DMS79 treated with DMSO at 0.1 percent for 48 hours (cell line): ENCODE measurements at regions not wholly inside any gene's neighbourhood (a gene's known extent, or its start where the extent isn't known, plus 50 kb on each side); places are given as distances from the start of the nearest gene placed in this dataset.
"Not testable (repeated sequence)": the region's sequence is repeated elsewhere in the genome, so short reads cannot be mapped to it uniquely, and the experiment has no call there.

Experiments used
- DNase-seq: peaks from one replicate; lab custom pipeline; 2025; lab: John Stamatoyannopoulos, UW

DNA sequence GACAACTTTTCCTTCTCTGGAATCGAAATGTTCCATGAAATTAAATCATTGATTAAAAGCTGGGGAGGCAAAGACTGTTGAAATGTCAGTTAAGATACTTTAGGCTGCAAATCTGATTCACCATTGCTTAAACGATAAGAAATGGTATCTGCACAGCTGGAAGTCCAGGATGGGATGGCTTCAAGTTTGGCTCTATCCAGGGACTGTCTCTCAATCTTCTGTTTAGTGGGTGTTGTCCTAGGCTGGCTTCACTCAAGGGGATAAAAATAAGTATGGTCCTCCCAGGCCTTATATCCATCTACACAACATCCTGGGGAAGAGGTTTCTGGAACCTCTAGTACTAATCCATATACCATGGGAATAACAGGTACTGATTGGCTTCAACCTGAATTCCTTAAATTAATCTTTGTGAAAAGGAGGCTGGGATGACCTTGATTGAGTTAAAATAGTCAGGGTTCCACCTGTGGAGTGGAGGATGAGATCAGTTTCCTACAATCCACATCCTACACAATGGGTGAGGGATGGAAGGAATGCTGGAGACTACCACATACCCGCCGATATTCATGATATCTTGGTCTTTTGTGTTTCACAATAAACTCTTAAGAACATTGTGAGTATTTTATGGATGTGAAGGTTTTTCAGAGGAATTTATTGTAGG lies 156.0 kb upstream of the L3MBTL4 start:
- no peak for DNase-seq

- no peak for DNase-seq
Observed at GRCh38 chr18:6571239-6571602, 156.5 kb upstream of the L3MBTL4 start.

GRCh38 chr18:6572192-6572591 lies 157.3 kb upstream of the ARHGAP28 start:
- DNase-seq: not testable (repeated sequence)

DNA sequence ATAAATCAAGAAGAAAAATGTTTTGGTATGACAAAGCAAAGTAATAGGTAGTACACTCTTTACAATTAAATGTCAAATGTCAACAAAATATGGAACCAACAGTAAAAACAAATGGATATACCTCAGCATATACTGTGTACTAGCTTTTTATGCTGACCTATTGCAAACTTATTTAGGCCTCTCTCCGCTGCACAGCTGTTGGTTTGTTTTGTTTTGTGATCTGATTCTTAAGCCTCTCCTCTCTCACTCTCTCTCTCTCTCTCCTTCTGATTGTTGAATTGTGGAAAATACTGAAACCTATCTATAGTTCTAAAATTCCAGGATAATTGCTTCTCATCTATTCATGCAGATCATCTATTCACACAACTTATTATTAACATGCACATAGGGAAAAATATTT lies 154.9 kb upstream of the ARHGAP28 start:
- DNase-seq: no peak

DNA sequence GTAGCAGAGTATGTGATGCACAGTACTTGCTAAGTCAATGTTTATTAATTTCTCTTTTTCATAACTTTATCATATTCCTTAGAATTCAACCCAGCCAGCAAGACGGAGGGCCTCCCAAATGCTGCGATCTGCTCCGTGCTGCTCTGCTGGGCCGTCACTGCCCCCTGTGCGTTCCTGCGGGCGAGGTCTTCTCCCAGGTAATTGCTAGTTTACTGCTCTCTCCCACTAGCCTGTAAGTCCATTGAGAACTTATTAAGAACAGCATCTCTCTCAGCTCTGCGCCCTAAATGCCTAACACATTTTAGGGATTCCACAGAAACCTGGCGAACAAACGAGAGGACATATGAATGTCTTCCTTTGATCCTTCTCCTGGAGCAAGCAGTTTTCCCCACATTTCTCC lies 153.6 kb upstream of the ARHGAP28 start:
- no peak for DNase-seq

GRCh38 chr18:6576718-6577375 lies 152.7 kb upstream of the ARHGAP28 start:
- DNase-seq: no peak

DNA sequence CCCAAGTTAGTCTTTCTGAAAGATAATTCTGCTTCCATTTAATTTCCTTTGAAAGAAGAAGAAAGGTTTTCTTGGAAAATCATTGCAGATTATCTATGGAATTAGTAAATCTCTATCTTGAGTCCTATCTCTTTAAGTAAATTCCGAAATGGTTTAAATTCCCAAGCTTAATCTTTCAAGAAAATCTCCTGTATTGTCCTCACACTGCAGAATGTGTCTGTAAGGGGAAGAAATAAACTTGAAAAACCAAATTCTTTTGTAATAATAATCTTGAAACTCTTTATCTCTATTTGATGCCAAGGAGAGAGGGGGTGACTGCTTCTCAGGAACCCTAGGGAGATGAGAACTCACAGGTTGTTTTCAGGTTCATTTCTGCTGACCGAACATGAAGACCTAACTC lies 150.8 kb upstream of the ARHGAP28 start:
- no peak for DNase-seq

GRCh38 chr18:6579486-6579885 lies 150.0 kb upstream of the ARHGAP28 start:
- DNase-seq: no peak

GRCh38 chr18:6580401-6580800 lies 149.1 kb upstream of the ARHGAP28 start:
- DNase-seq: no peak

- no peak for DNase-seq
Observed at GRCh38 chr18:6589923-6590322, 139.6 kb upstream of the ARHGAP28 start.

- DNase-seq: no peak
Observed at GRCh38 chr18:6590326-6590725, 139.2 kb upstream of the ARHGAP28 start.

- no peak for DNase-seq
Observed at GRCh38 chr18:6591491-6591890, 138.0 kb upstream of the ARHGAP28 start.

GRCh38 chr18:6592522-6592921 lies 137.0 kb upstream of the ARHGAP28 start:
- no peak for DNase-seq

DNA sequence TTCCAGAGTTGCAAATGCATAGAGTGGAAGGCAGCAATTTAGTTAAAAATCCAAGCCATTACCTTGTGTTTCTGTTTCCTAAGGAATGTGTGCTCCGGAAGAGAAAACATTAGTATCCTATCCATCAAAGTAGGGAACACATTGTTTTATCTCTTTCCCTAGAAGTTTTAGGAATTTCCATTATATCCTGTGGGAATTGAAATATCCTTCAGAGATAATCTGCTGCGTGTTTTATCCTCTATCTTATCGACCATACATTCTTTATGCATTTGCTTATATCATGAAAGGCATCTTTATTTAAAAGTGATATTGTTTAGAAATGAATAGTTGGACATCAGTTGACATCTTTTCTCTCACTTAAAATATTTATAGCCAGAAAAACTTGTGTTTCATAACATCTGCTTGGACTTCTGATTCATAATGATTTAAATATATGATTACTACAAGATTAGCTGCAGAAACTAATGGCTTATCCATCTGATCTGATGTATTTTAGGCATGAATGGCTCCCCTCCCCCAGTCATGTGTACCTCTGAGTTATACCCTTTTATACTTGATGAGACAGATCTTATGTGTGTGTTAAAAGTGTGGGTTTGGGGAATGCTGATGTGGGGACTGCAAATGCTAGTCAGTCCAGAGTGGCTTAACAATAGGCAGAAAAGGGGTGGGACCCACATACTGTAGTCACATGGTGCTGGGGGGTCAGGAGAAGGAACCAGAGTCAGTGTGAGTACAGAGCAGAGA lies 136.2 kb upstream of the ARHGAP28 start:
- no peak for DNase-seq

DNA sequence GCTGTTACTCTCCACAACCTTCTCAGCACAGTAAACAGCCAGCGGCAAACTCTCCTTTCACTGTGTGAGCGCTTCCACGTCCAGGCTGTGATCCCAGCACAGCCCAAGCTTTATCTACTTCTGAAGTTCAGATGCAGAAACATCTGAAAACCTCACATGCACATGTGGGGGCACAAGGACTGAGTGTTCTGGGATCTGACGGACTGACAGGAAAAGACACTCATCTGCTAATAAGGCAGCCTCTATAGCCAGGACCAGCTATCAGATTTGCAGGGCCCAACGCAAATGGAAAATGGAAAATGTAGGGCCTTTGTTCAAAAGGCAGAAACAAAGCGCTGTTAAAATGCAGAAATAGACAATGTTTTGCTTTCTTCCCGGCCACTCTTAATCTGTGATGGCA lies 133.8 kb upstream of the ARHGAP28 start:
- DNase-seq: no peak

- DNase-seq: no peak
Observed at GRCh38 chr18:6598657-6599056, 130.9 kb upstream of the ARHGAP28 start.

- no peak for DNase-seq
Observed at GRCh38 chr18:6600667-6601167, 128.8 kb upstream of the ARHGAP28 start.

- DNase-seq: no peak
Observed at GRCh38 chr18:6601241-6601640, 128.3 kb upstream of the ARHGAP28 start.

GRCh38 chr18:6602365-6602764 lies 127.2 kb upstream of the ARHGAP28 start:
- no peak for DNase-seq

DNA sequence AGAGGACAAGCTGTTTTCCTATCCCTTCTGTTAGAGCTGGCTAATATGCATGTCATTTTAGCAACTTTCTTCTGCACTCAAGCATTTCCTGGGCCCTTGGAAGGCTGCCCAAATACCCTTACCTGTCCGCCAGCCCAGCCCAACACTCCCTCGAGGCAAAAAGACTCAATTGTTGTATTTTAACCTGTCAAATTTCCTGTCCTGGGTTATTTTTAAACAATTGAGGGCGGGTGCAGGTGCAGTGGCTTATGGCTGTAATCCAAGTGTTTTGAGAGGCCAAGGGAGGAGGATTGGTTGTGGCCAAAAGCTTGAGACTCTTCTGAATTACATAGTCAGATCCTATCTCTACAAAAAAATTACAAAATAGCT lies 125.0 kb upstream of the ARHGAP28 start:
- peak; percentile 89 for DNase-seq

- DNase-seq: no peak
Observed at GRCh38 chr18:6605115-6605869, 124.2 kb upstream of the ARHGAP28 start.

DNA sequence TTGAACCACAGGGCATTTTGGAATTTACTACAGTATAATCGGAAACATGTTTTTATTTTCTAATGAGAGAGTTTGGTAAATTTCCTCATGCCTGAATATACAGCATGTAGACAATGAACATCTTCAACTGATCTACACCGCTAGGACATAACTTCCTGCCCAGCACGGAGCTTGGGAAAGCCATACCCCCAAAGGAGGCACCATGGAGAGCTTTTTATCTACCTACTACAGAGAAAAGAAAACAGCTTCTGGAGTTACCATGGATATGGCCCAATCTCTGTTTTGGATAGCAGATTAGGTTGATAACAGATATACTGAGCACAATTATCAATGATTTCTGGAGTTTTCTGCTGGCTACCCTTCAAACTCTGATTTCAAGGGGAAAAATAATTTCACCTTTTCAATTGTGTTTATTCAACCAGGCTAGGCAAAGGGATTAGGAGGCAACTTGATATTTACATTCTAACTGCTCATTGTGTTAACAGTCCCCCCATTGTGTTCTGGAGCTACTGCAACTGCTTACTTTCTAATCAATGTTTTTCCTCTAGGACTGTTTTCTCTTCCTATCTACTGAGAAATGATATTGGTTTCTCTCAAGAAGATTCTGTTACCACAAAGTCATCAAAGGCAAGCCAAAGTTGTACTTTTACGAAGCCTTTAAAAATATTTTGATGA lies 123.0 kb upstream of the ARHGAP28 start:
- DNase-seq: no peak
